Activated naive CD4-positive, alpha-beta T cell treated with anti-CD3 and anti-CD28 coated beads, Interleukin-2, amount 50 U/mL, for 24 hours (primary cell): ENCODE measurements at regions not wholly inside any gene's neighbourhood (a gene's known extent, or its start where the extent isn't known, plus 50 kb on each side); places are given as distances from the start of the nearest gene placed in this dataset.
"Not testable (repeated sequence)": the region's sequence is repeated elsewhere in the genome, so short reads cannot be mapped to it uniquely, and the experiment has no call there.

Experiments
- H3K27ac Mint-ChIP-seq: one replicate; pipeline ENCODE4 v1.8.0; 2021; ENCODE audit warnings: mild to moderate bottlenecking, mixed read lengths
- H3K27me3 Mint-ChIP-seq: one replicate; pipeline ENCODE4 v1.8.0; 2021; ENCODE audit warnings: mixed read lengths
- H3K36me3 Mint-ChIP-seq: one replicate; pipeline ENCODE4 v1.8.0; 2021; ENCODE audit warnings: mixed read lengths
- H3K4me1 Mint-ChIP-seq: one replicate; pipeline ENCODE4 v1.8.0; 2021; ENCODE audit warnings: mixed read lengths
- H3K4me3 Mint-ChIP-seq: one replicate; pipeline ENCODE4 v1.8.0; 2021; ENCODE audit warnings: mild to moderate bottlenecking, mixed read lengths
- H3K9me3 Mint-ChIP-seq: one replicate; pipeline ENCODE4 v1.8.0; 2021; ENCODE audit warnings: mixed read lengths

DNA sequence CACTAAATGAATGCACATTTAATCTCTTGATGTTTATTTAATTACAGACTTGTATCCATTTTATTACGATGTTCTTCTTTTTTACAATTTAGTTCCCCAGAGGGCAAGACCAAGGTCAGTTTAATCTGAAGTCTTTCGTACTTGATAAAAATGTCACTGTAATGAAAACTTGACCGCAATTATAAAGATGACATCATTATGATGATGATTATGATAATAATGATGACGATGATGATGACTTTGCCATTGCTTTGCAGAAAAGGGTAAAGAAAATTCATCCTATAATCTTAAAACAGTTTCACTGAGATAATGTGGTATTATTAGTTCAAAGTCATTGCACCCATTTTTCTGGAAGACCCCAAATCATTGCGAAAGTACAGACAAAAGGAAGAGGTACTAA is 290.1 kb downstream of the NEBL start:
- no peak overlapping the region for H3K4me3 Mint-ChIP-seq
- no peaks in the 10 kb centered on the region for H3K36me3 Mint-ChIP-seq
- peaks cover 1% of the 10 kb centered on the region for H3K27me3 Mint-ChIP-seq
- no peak overlapping the region for H3K27ac Mint-ChIP-seq
- H3K4me1 Mint-ChIP-seq, result no peaks in the 10 kb centered on the region
- H3K9me3 Mint-ChIP-seq, result peaks cover 3% of the 10 kb centered on the region

DNA sequence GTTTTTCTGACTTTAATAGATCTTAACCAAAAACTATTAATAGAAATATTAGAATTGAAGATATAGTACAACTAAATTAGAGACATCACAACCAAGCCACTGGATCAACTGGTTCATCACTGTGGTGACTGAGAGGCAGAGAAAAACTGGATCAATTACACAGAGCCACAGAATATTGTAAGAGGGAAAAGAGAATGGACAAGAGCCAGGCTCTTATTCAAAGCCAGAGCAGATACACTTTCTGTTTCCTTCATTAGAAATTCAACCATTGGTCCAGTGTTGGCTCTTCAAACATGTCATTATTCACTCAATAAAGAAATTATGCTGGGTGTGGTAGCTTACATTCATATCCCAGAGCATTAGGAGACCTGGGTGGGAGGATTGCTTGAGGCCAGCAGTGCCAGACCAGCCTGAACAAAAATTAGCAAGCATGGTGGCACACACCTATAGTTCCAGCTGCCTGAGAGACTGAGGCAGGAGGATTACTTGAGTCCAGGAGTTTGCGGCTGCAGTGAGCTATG is 295.1 kb downstream of the NEBL start:
- H3K4me3 Mint-ChIP-seq, result no peak overlapping the region
- H3K9me3 Mint-ChIP-seq, result no peaks in the 10 kb centered on the region
- no peaks in the 10 kb centered on the region for H3K36me3 Mint-ChIP-seq
- H3K4me1 Mint-ChIP-seq, result no peaks in the 10 kb centered on the region
- H3K27me3 Mint-ChIP-seq, result peaks cover 1% of the 10 kb centered on the region
- no peak overlapping the region for H3K27ac Mint-ChIP-seq

DNA sequence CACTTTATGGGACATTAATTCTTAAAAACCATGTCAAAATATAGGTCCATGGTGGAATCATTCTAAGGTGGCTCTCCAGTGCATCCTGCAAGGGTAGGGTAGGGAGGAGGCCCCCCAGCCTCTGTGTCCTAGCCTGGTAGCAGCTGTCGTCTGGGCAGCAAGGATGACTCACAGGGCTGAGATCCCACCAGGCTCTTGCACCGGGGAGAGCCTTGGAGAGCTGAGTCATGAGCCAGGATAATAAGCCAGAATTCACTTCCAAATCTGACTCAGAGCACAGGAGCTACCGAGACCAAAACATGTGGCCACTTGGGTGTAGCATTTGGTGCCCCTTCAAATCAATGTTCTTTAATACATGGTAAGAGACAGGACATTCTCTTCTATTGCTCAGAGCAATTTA is 298.5 kb downstream of the NEBL start:
- H3K4me3 Mint-ChIP-seq, result no peak overlapping the region
- no peaks in the 10 kb centered on the region for H3K36me3 Mint-ChIP-seq
- H3K4me1 Mint-ChIP-seq, result no peaks in the 10 kb centered on the region
- no peaks in the 10 kb centered on the region for H3K9me3 Mint-ChIP-seq
- H3K27ac Mint-ChIP-seq, result no peak overlapping the region
- no peaks in the 10 kb centered on the region for H3K27me3 Mint-ChIP-seq

DNA sequence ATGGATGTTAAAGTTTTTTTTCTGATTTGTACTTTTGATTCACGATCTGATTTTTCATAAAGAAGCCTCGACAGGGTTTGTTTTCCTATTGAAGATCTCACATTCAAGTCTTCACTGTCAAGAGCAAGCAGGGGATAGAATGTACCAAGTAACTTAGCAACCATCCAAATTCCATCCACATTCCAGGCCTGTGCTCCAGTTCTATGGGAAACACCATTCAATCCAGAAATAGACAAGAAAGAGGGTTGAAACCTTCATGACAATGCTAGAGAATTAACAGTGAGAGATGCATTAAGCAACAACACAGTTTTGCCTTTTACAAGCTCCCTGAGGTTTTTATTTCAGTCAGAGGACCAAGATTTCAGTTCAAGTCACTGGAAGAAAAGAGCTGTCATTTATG is 300.2 kb downstream of the NEBL start:
- Mint-ChIP-seq H3K27me3 (no peaks in the 10 kb centered on the region), H3K4me1 (no peaks in the 10 kb centered on the region), H3K27ac (no peak overlapping the region), H3K4me3 (no peak overlapping the region), H3K9me3 (no peaks in the 10 kb centered on the region), H3K36me3 (no peaks in the 10 kb centered on the region)

DNA sequence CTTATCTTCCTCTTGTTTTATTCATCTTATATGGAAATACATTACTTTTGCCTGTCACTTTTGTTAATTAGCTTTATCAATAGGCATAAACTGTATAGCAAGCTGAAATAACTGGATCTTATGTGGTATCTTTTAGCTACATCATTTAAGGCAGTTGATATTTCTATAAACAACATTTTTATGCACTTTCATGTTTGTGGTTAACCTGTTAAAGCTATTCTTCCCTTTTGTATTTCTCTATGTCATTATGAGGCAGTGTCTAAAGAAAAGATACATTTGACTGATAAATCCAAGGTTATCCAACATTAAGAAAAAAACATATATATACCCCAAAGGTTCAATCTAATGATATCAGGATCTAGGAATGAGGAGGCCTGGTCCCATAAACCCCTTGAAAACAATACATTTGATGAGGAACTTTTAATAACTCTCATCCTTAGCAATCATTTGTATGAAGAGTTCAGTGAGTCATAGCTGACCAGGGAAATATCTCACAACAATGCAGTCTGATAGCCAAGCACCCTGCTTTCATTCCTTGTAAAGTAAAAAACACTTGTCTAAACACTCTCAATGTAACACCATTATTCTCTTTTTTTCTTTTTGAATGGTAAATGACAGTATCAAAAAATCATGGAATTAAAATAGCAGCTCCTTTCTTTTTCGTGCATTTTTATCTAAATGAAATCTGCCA is 300.9 kb downstream of the NEBL start:
- Mint-ChIP-seq H3K4me1 (no peaks in the 10 kb centered on the region), H3K9me3 (no peaks in the 10 kb centered on the region), H3K36me3 (no peaks in the 10 kb centered on the region), H3K27me3 (no peaks in the 10 kb centered on the region), H3K27ac (no peak overlapping the region), H3K4me3 (no peak overlapping the region)

DNA sequence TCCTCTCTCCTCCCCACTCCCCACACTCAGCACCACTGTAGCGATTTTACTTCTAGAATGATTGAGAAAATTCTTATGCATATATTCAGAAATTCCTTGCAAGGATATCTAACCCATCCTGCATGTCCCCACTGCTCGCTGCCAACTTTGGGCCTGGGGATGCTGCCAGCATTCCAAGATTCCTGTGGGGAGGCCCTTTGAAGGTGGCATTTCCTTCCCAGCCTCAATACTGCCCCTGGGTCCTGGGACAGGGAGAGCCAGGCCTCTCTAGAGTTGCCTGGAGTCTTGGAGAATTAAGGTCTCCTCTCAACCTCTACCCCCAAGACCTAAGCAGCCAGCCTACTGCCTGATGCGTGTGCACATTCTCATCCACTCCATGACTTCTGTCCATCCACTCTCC is 303.5 kb downstream of the NEBL start:
- H3K27ac Mint-ChIP-seq, result no peak overlapping the region
- no peaks in the 10 kb centered on the region for H3K4me1 Mint-ChIP-seq
- no peak overlapping the region for H3K4me3 Mint-ChIP-seq
- H3K9me3 Mint-ChIP-seq, result no peaks in the 10 kb centered on the region
- no peaks in the 10 kb centered on the region for H3K27me3 Mint-ChIP-seq
- H3K36me3 Mint-ChIP-seq, result no peaks in the 10 kb centered on the region

DNA sequence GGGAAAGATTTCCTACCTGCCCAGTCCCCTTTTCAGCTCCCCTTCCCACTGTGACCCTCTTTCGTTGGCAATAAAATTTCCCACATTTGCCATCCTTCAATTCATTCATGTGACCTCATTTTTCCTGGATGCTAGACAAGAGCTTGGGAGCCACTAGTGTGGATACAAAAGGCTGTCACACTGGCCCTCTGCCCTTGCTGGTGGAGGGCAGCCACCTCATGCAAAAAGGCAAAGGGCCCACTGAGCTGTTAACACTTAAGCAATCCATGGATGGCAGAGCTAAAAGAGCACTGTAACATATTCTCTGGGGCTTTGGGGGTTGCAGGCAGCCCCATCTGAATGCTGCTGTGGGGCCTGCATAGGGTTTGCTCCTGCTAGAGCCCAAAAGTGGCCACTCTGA is 315.1 kb downstream of the NEBL start:
- H3K9me3 Mint-ChIP-seq, result peaks cover 14% of the 10 kb centered on the region
- no peaks in the 10 kb centered on the region for H3K4me1 Mint-ChIP-seq
- no peaks in the 10 kb centered on the region for H3K36me3 Mint-ChIP-seq
- no peak overlapping the region for H3K27ac Mint-ChIP-seq
- H3K4me3 Mint-ChIP-seq, result no peak overlapping the region
- no peaks in the 10 kb centered on the region for H3K27me3 Mint-ChIP-seq

DNA sequence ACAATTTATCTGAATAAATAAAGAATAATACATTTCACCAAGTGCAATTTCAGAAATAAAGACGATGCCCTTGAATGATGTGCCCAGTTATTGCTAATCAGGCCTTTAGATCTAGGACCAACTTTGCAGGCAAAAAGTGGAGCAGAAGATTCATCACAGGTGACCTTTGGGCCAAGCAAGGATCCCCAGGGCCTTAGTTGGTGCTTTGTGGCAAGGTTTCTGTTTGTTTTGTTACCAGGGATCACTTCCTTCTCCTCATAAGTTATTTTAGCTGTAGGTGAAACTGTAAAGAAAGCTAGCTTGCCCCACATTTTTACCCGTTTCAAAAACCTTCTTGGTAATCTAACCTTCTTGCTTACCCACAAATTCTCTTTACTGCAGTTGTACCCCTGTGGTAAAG is 323.2 kb downstream of the NEBL start:
- no peak overlapping the region for H3K27ac Mint-ChIP-seq

DNA sequence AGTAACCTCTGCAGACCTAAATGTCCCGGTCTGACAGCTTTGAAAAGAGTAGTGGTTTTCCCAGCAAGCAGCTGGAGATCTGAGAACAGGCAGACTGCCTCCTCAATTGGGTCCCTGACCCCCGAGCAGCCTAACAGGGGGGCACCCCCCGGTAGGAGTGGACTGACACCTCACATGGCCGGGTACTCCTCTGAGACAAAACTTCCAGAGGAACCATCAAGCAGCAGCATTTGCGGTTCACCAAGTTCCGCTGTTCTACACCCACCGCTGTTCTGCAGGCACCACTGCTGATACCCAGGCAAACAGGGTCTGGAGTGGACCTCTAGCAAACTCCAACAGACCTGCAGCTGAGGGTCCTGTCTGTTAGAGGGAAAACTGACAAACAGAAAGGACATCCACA is 341.1 kb downstream of the NEBL start:
- not testable (repeated sequence) for H3K4me3 Mint-ChIP-seq

More for the DNA sequence above, 323.2 kb downstream of the NEBL start:
- Mint-ChIP-seq H3K4me3 (no peak overlapping the region), H3K9me3 (no peaks in the 10 kb centered on the region), H3K36me3 (no peaks in the 10 kb centered on the region), H3K27me3 (no peaks in the 10 kb centered on the region), H3K4me1 (no peaks in the 10 kb centered on the region)

DNA sequence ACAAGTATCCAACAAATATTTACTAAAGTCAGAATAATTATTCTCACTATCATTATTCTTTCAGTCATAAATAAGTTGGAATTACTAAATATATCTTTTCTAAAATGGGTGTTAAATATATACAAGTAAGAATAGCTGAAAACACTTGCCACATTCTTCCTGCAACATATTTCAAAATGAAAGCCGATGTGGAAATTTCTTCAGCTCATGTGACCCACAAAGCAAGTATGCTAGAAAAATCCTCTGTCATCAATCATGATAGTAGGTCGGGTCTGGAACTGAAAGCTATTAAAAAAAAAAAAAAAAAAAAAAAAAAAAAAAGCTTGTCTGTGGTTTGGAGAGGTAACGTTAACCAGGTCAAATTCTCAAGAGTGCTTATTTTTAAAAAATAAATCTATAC is 344.7 kb downstream of the NEBL start:
- Mint-ChIP-seq H3K9me3 (no peaks in the 10 kb centered on the region), H3K27ac (no peak overlapping the region), H3K27me3 (no peaks in the 10 kb centered on the region), H3K4me3 (no peak overlapping the region), H3K36me3 (no peaks in the 10 kb centered on the region), H3K4me1 (no peaks in the 10 kb centered on the region)

More for the DNA sequence above, 341.1 kb downstream of the NEBL start:
- not testable (repeated sequence) for H3K36me3 Mint-ChIP-seq, H3K27ac Mint-ChIP-seq, H3K27me3 Mint-ChIP-seq, H3K4me1 Mint-ChIP-seq, H3K9me3 Mint-ChIP-seq

DNA sequence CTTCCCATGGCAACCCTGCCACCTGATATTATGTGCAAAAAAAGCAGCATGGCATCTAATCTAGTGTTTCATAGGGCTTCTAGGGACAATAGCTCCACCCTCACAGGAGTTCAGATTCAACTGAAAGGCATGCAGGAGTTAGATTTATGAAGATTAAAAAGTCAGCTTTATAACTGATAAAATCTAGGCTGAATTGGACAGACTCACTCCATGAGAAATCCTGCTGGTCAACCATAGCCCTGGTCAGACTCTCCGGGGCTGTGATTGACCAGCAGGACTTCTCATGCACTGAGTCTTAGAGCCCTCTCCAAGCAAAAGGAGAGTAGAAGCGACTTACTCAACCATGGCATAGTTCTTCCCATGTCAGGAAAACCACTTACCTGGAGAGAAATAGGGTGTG is 345.4 kb downstream of the NEBL start:
- no peaks in the 10 kb centered on the region for H3K4me1 Mint-ChIP-seq
- no peaks in the 10 kb centered on the region for H3K36me3 Mint-ChIP-seq
- H3K27ac Mint-ChIP-seq, result no peak overlapping the region
- H3K27me3 Mint-ChIP-seq, result no peaks in the 10 kb centered on the region
- H3K9me3 Mint-ChIP-seq, result no peaks in the 10 kb centered on the region
- H3K4me3 Mint-ChIP-seq, result no peak overlapping the region

DNA sequence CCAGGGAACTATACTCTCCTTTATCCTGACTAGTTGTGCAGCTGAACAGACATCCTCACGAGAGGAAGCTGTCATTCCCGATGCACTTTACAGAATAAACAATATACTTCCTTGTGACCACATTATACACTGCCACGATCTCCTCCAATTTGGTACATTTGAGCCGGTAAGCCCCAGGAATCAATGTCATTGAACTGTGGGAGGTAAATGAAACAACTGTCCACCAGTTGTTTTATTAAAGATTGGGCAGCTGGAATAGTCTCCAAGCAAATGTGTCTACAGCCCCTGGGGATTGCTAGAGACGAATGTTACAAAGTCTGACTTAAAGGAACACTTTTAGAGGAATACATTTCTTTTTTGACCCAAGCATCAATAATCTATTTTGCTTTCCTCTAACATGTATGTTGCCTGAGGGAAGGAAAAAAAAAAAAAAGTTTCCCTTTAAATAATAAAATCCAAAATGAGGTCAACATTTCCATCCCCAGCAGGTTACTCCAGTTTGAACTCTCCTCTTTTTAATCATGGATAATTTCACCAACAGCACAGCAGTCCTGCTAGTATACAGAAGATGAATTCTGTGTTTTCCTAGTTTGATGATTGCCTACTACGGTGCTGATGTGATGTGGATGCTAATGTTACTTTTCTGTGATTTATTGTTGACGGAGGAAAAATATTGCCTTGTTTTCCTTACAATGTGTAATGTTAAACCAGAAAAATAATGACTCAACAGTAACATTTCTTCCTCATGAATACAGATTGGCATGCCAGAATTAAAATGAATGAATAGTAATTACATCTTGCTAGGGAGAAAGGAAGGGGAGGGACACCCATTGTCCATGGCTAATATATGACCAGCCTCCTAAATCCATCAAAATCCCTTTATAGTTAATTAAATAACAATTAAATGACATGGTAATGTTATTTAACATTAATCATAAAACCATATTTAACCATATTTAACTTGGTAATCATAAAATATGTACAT is 360.9 kb downstream of the NEBL start:
- Mint-ChIP-seq H3K27ac (no peak overlapping the region), H3K4me3 (no peak overlapping the region), H3K27me3 (no peaks in the 10 kb centered on the region), H3K36me3 (no peaks in the 10 kb centered on the region), H3K9me3 (peaks cover 5% of the 10 kb centered on the region), H3K4me1 (no peaks in the 10 kb centered on the region)

DNA sequence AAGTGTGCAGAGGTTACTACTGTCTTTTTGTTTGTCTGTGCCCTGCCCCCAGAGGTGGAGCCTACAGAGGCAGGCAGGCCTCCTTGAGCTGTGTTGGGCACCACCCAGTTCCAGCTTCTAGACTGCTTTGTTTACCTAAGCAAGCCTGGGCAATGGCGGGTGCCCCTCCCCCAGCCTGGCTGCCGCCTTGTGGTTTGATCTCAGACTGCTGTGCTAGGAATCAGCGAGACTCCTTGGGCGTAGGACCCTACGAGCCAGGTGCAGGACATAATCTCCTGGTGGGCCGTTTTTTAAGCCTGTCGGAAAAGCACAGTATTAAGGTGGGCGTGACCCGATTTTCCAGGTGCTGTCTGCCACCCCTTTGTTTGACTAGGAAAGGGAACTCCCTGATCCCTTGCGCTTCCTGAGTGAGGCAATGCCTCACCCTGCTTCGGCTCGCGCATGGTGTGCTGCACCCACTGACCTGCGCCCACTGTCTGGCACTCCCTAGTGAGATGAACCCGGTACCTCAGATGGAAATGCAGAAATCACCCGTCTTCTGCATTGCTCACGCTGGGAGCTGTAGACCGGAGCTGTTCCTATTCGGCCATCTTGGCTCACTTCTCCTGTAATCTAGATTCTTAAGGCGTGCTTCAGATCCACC is 365.7 kb downstream of the NEBL start:
- not testable (repeated sequence) for H3K27ac Mint-ChIP-seq, H3K36me3 Mint-ChIP-seq, H3K4me1 Mint-ChIP-seq, H3K27me3 Mint-ChIP-seq, H3K9me3 Mint-ChIP-seq, H3K4me3 Mint-ChIP-seq

DNA sequence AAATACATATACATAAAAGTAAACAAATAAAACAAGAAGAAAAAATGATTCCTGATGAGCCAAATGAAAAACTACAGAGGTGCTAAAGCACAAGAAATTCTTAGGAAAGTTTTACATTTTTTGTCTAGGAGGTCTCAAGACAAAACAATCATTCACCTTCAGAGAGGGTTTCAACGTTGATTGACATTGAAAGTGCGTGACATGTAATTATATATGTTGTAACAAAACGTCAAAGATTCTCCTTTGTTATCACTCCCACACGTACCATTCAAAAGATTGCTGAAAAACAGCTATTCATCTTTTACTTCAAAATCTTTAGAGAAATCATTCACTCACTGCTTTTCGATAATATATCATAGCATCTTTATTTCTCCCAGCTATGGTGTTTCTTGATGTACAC is 375.9 kb downstream of the NEBL start:
- H3K27ac Mint-ChIP-seq, result no peak overlapping the region
- no peaks in the 10 kb centered on the region for H3K9me3 Mint-ChIP-seq
- H3K27me3 Mint-ChIP-seq, result no peaks in the 10 kb centered on the region
- H3K4me1 Mint-ChIP-seq, result no peaks in the 10 kb centered on the region
- H3K36me3 Mint-ChIP-seq, result no peaks in the 10 kb centered on the region
- no peak overlapping the region for H3K4me3 Mint-ChIP-seq

DNA sequence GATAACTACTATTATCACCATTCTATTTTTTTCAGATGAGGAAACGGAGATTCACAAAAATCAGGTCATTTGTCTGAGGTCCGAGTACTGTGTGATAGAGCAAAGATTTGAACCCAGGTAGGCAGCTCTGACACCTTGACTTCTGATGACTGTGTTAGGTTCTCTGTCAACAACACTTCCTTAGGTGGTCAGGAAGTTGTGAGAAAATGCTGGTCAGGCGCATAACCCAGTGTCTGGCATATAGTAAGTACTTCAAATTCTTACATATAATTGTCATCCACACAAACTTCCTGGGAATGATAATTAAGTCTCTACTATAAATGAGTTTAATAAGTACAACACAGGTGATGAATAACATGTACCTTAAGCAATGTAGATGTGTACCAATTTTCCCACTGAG is 381.5 kb downstream of the NEBL start:
- Mint-ChIP-seq H3K4me3 (no peak overlapping the region), H3K36me3 (no peaks in the 10 kb centered on the region), H3K27ac (no peak overlapping the region), H3K4me1 (no peaks in the 10 kb centered on the region), H3K9me3 (peaks cover 5% of the 10 kb centered on the region), H3K27me3 (no peaks in the 10 kb centered on the region)

DNA sequence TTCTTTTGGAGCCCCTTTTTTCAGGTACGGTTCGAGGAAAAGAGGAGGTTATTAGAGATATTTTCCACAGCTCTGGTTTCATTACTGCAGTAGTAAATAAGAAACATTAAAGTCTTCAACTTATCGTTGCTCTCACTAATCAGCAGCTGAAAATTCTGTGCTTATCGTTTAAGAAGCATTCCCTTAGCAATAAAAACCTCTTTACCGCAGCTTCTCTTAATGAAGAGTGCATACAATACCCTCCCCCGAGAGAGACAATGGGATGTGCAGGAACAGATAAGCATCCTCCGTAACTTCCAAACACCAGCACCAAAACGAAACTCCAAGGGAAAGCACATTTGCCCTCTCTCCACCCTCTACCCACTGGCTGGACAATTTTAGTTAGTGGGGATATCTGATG is 384.5 kb downstream of the NEBL start:
- Mint-ChIP-seq H3K9me3 (peaks cover 5% of the 10 kb centered on the region), H3K36me3 (no peaks in the 10 kb centered on the region), H3K27ac (no peak overlapping the region), H3K4me1 (no peaks in the 10 kb centered on the region), H3K4me3 (no peak overlapping the region), H3K27me3 (no peaks in the 10 kb centered on the region)
